ENCODE measurements at regions not wholly inside any gene's neighbourhood (a gene's known extent, or its start where the extent isn't known, plus 50 kb on each side); places are given as distances from the start of the nearest gene placed in this dataset.

GRCh38 chr4:111494471-111494870 is 650.8 kb upstream of the FAM241A start:
- no peak for DNase-seq (ENCODE audit: low read depth)

- DNase-seq (ENCODE audit: low read depth), result no peak
These were observed 650.3 kb upstream of the FAM241A start for GRCh38 chr4:111494971-111495370.

GRCh38 chr4:111499291-111499690 is 646.0 kb upstream of the FAM241A start:
- no peak for DNase-seq (ENCODE audit: low read depth)

- DNase-seq (ENCODE audit: low read depth), result no peak
These were observed 645.5 kb upstream of the FAM241A start for GRCh38 chr4:111499706-111500105.

GRCh38 chr4:111500858-111501257 is 644.4 kb upstream of the FAM241A start:
- DNase-seq (ENCODE audit: low read depth), result no peak

GRCh38 chr4:111501946-111502345 is 643.3 kb upstream of the FAM241A start:
- no peak for DNase-seq (ENCODE audit: low read depth)

GRCh38 chr4:111502626-111503025 is 642.6 kb upstream of the FAM241A start:
- no peak for DNase-seq (ENCODE audit: low read depth)

- no peak for DNase-seq (ENCODE audit: low read depth)
These were observed 638.5 kb upstream of the FAM241A start for GRCh38 chr4:111506706-111507105.

GRCh38 chr4:111510535-111510934 is 634.7 kb upstream of the FAM241A start:
- no peak for DNase-seq (ENCODE audit: low read depth)

GRCh38 chr4:111512081-111512783 is 633.0 kb upstream of the FAM241A start:
- DNase-seq (ENCODE audit: low read depth), result peak; percentile 69

GRCh38 chr4:111519683-111520082 is 625.6 kb upstream of the FAM241A start:
- DNase-seq (ENCODE audit: low read depth), result no peak

GRCh38 chr4:111530446-111530845 is 614.8 kb upstream of the FAM241A start:
- DNase-seq (ENCODE audit: low read depth), result no peak

GRCh38 chr4:111535792-111536191 is 609.5 kb upstream of the FAM241A start:
- DNase-seq (ENCODE audit: low read depth), result peak; percentile 1

GRCh38 chr4:111537165-111537564 is 608.1 kb upstream of the FAM241A start:
- no peak for DNase-seq (ENCODE audit: low read depth)

GRCh38 chr4:111537871-111538270 is 607.4 kb upstream of the FAM241A start:
- no peak for DNase-seq (ENCODE audit: low read depth)

GRCh38 chr4:111540671-111541070 is 604.6 kb upstream of the FAM241A start:
- no peak for DNase-seq (ENCODE audit: low read depth)

GRCh38 chr4:111542056-111542455 is 603.2 kb upstream of the FAM241A start:
- no peak for DNase-seq (ENCODE audit: low read depth)

GRCh38 chr4:111546881-111547280 is 598.4 kb upstream of the FAM241A start:
- no peak for DNase-seq (ENCODE audit: low read depth)

GRCh38 chr4:111556141-111556781 is 589.0 kb upstream of the FAM241A start:
- no peak for DNase-seq (ENCODE audit: low read depth)

- no peak for DNase-seq (ENCODE audit: low read depth)
These were observed 588.4 kb upstream of the FAM241A start for GRCh38 chr4:111556851-111557250.

GRCh38 chr4:111562826-111563225 is 582.4 kb upstream of the FAM241A start:
- no peak for DNase-seq (ENCODE audit: low read depth)

GRCh38 chr4:111572470-111572869 is 572.8 kb upstream of the FAM241A start:
- no peak for DNase-seq (ENCODE audit: low read depth)

GRCh38 chr4:111573386-111573785 is 571.9 kb upstream of the FAM241A start:
- no peak for DNase-seq (ENCODE audit: low read depth)

GRCh38 chr4:111579767-111580166 is 565.5 kb upstream of the FAM241A start:
- DNase-seq (ENCODE audit: low read depth), result no peak

Data from renal cortical epithelial cell (primary cell).